ENCODE measurements at regions not wholly inside any gene's neighbourhood (a gene's known extent, or its start where the extent isn't known, plus 50 kb on each side); places are given as distances from the start of the nearest gene placed in this dataset.

DNA sequence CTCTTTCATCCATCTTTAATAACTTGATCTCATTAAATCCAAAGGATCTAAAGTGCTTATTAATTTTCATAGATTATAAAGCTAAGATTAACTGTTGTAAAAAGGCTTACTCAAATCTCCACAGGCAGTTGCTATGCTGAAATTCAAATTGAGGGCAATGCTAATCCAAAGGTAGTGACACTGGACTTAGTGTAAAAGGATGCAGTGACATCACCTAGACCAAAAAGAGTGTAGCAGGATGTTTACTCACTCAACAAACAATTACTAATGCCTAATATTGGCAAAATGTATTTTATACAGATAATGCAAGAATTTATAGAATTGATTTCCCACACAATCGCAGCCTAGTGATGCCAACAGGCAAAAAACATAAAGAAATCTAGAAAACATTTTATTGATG is 756.2 kb downstream of the CDH9 start:
- Histone ChIP-seq H2BK20ac (ENCODE audit: low read depth, low read length) (no peak overlapping the region), H3K4me1 (ENCODE audit: control insufficient read depth, insufficient read depth, low read length) (no peaks in the 10 kb centered on the region), H3K36me3 (ENCODE audit: control insufficient read depth, insufficient read depth, low read length) (no peaks in the 10 kb centered on the region), H3K4ac (ENCODE audit: low read depth, low read length) (no peak overlapping the region), H2AK5ac (ENCODE audit: low read depth, low read length) (no peak overlapping the region), H3K9ac (ENCODE audit: low read depth, low read length) (no peak overlapping the region), H3K79me1 (ENCODE audit: low read depth in 1 of 2, low read length in 2 of 2) (no peaks in the 10 kb centered on the region), H3K9me1 (ENCODE audit: insufficient read depth, low read length) (no peaks in the 10 kb centered on the region), H3K14ac (replicated peaks; ENCODE audit: low read depth, low read length) (no peak overlapping the region), H3K4me3 (ENCODE audit: insufficient read depth, low read depth, low read length) (no peak overlapping the region), H3K27ac (ENCODE audit: insufficient read depth, low read length) (no peak overlapping the region), H3K56ac (ENCODE audit: extremely low read depth, insufficient read depth, low read length) (no peak overlapping the region), H3K23ac (ENCODE audit: low read depth, low read length) (no peak overlapping the region), H2AK9ac (replicated peaks; ENCODE audit: low read depth, low read length, poor library complexity) (no peak overlapping the region), H3K4me2 (ENCODE audit: low read depth, low read length) (no peak overlapping the region), H2BK120ac (ENCODE audit: low read depth, low read length) (no peak overlapping the region), H4K5ac (ENCODE audit: low read depth, low read length) (no peak overlapping the region), H4K8ac (ENCODE audit: low read depth in 2 of 2, low read length in 2 of 2) (no peak overlapping the region), H4K20me1 (ENCODE audit: insufficient read depth, low read length) (no peaks in the 10 kb centered on the region), H3K27me3 (ENCODE audit: control insufficient read depth, insufficient read depth, low read length) (no peaks in the 10 kb centered on the region), H4K91ac (ENCODE audit: insufficient read depth, low read depth, low read length) (no peak overlapping the region), H3K9me3 (ENCODE audit: control insufficient read depth, insufficient read depth, low read length) (peaks cover 7% of the 10 kb centered on the region; the same call in 1 of the 2 replicates), H3K18ac (ENCODE audit: low read depth, low read length) (no peak overlapping the region), H2AFZ (replicated peaks; ENCODE audit: low read length, poor library complexity) (no peak overlapping the region), H2BK5ac (ENCODE audit: low read depth, low read length, poor library complexity, severe bottlenecking) (no peak overlapping the region), H2BK15ac (ENCODE audit: low read depth, low read length) (no peak overlapping the region)
- dilution Hi-C loops (cut with HindIII; ENCODE audit: low sequenced_read_pairs, unreplicated experiment) (no loop called here), intact Hi-C loops (cut with micrococcal nuclease) (no loop called here), in situ Hi-C loops (cut with MboI; ENCODE audit: low sequenced_read_pairs) (no loop called here)
- DNase-seq (no peak), ATAC-seq (ENCODE audit: low read depth) (no peak)
- WGBS, 2 experiments (ENCODE audit: extremely low coverage in 2 of 2, insufficient read length in 1 of 2): no CpG with 5 or more reads among the region's 1 CpG
- ChIA-PET CTCF (no interaction called here), POLR2A (ENCODE audit: unreplicated experiment) (no interaction called here)
- BruUV-seq (replicated peaks): no TSS peak
- no peak for TF ChIP-seq FOS (IDR thresholded peaks at IDR 0.05; ENCODE audit: low read depth, low read length)
- TF ChIP-seq CEBPB (IDR thresholded peaks at IDR 0.05; ENCODE audit: low read depth, low read length): no peak
- no peak for TF ChIP-seq BHLHE40 (IDR thresholded peaks at IDR 0.05; ENCODE audit: low read depth, low read length)
- TF ChIP-seq MXI1 (IDR thresholded peaks at IDR 0.05; ENCODE audit: borderline replicate concordance, low read depth, low read length): no peak
- TF ChIP-seq MAFK (IDR thresholded peaks at IDR 0.05; ENCODE audit: low read depth, low read length): no peak
- no peak for TF ChIP-seq POLR2A (IDR thresholded peaks at IDR 0.05; ENCODE audit: low read depth, low read length)
- no peak for TF ChIP-seq RFX5 (IDR thresholded peaks at IDR 0.05; ENCODE audit: low read depth, low read length)
- no peak for TF ChIP-seq RAD21 (IDR thresholded peaks at IDR 0.05; ENCODE audit: low read length)
- TF ChIP-seq, protein P1, sequence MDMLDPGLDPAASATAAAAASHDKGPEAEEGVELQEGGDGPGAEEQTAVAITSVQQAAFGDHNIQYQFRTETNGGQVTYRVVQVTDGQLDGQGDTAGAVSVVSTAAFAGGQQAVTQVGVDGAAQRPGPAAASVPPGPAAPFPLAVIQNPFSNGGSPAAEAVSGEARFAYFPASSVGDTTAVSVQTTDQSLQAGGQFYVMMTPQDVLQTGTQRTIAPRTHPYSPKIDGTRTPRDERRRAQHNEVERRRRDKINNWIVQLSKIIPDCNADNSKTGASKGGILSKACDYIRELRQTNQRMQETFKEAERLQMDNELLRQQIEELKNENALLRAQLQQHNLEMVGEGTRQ (IDR thresholded peaks at IDR 0.05; ENCODE audit: low read depth, low read length): no peak
- no peak for TF ChIP-seq RCOR1 (IDR thresholded peaks at IDR 0.05; ENCODE audit: insufficient replicate concordance, low read length)

Measured in IMR-90 (cell line).